Esophagus muscularis mucosa (tissue), 4 donors: ENCODE measurements at regions not wholly inside any gene's neighbourhood (a gene's known extent, or its start where the extent isn't known, plus 50 kb on each side); places are given as distances from the start of the nearest gene placed in this dataset.

Experiments used
- DNase-seq: peaks from one replicate; pipeline ENCODE4 v3.0.0-alpha.2; 2017; ENCODE audit errors: extremely low spot score
- H3K27ac ChIP-seq, 4 donors: fragments of 200-600 bp; sonication (generic); replicated peaks in 1 of 4; 1 replicate in 3 of 4; 2 replicates in 1 of 4; pipeline ENCODE4 v1.5.1; 2016 to 2019; ENCODE audit warnings: mild to moderate bottlenecking in 1 of 4
- H3K27me3 ChIP-seq, 4 donors: fragments of 200-600 bp; sonication (generic); one replicate each; pipeline versions ENCODE4 v1.5.1 to v1.6.0; 2016 to 2019
- H3K36me3 ChIP-seq, 4 donors: fragments of 200-600 bp; sonication (generic); one replicate each; pipeline ENCODE4 v1.5.1; 2016 to 2019
- H3K4me1 ChIP-seq, 4 donors: fragments of 200-600 bp; sonication (generic); one replicate each; pipeline ENCODE4 v1.5.1; 2016 to 2019
- H3K4me3 ChIP-seq, 4 donors: fragments of 200-600 bp; sonication (generic); 1 replicate in 2 of 4; 2 replicates in 2 of 4; pipeline ENCODE4 v1.5.1; 2016 to 2019; ENCODE audit warnings: mild to moderate bottlenecking in 4 of 4, moderate library complexity in 1 of 4
- H3K9me3 ChIP-seq, 4 donors: fragments of 200-600 bp; sonication (generic); 1 replicate in 3 of 4; 2 replicates in 1 of 4; pipeline ENCODE4 v1.5.1; 2016 to 2019
- EP300 ChIP-seq: sonication (generic); formaldehyde crosslinking; IDR thresholded peaks from one replicate; pipeline ENCODE4 v1.6.1; 2017; ENCODE audit warnings: antibody characterized with exemption
- POLR2A ChIP-seq: fragments of 450-650 bp; IDR thresholded peaks from one replicate; pipeline ENCODE4 v1.6.1; 2017; ENCODE audit warnings: antibody characterized with exemption, moderate library complexity, mild to moderate bottlenecking, low read depth
- POLR2AphosphoS5 ChIP-seq, 2 donors: sonication (generic); formaldehyde crosslinking; IDR thresholded peaks; one replicate each; pipeline ENCODE4 v1.6.1; 2017; ENCODE audit warnings: antibody characterized with exemption in 2 of 2
- WGBS: methylation state at CpG from one replicate; pipeline ENCODE4 v1.1.5; 2018; 5-methylcytosine and 5-hydroxymethylcytosine counted together
- intact Hi-C: fragments of 100-400 bp; cut with DNase I; formaldehyde crosslinking; loops from one replicate; pipeline ENCODE4 v1.15.1; 2023
- TF ChIP-seq, protein P1 (sequence below), 3 experiments: fragments of 200-600 bp in 2 of 3; fragments of 450-650 bp in 1 of 3; sonication (generic) in 2 of 3; IDR thresholded peaks; one replicate each; pipeline ENCODE4 v1.5.1; 2017 to 2019; ENCODE audit warnings: antibody characterized with exemption in 3 of 3, mild to moderate bottlenecking in 2 of 3, moderate library complexity in 1 of 3

DNA sequence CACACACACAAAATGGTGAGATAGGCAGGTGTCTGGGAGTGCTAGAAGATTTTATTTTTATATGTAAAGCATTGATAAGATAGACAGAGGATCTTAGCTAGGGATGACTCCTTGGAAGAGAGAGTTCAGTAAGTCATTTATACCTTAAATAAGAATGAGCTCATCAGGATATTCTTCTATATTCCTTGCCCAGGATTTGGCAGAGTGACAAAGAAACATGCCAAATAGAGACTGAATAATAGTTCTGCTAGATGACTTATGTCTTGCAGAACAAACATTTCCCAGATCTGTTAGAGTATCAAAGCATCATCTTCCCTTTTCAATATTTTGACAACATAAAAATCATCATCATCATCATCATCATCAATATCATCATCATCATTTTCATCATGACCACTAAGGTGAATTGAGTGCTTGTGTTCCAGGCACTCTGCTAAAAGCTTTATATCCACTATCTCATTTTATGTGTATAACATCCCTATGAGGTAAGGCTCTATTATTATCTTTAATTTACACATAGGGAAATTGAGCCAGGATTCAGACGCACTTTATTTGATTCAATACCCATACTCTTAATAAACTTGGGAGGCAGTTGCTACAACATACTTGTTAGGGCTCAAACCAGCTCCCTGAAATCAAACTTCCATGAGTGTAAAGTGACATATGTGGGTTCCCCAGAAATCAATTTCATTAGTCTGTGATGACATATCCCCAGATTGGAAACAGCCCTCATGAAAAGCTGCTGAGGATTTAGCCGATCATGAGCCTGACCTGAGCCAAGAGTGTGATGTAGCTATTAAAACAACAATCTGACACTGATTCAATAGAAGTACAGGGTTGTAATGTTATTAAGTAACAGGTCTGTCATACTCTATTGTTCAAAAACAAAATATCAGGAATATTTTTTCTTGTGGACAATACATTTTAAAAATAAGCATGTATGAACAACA is 176.3 kb upstream of the SEMA6A start:
- intact Hi-C loops: no loop called here
- Histone ChIP-seq H3K4me3 (no peak overlapping the region), H3K36me3 (no peaks in the 10 kb centered on the region), H3K9me3 (no peaks in the 10 kb centered on the region), H3K27me3 (no peaks in the 10 kb centered on the region), H3K27ac (no peak overlapping the region), H3K4me1 (peaks cover 0 to 15% (median 0%) of the 10 kb centered on the region in 4 donors)
- 56% methylated on average over 2 of the region's 2 CpGs for WGBS
- TF ChIP-seq POLR2A: no peak
- no peak for TF ChIP-seq EP300
- TF ChIP-seq, protein P1, sequence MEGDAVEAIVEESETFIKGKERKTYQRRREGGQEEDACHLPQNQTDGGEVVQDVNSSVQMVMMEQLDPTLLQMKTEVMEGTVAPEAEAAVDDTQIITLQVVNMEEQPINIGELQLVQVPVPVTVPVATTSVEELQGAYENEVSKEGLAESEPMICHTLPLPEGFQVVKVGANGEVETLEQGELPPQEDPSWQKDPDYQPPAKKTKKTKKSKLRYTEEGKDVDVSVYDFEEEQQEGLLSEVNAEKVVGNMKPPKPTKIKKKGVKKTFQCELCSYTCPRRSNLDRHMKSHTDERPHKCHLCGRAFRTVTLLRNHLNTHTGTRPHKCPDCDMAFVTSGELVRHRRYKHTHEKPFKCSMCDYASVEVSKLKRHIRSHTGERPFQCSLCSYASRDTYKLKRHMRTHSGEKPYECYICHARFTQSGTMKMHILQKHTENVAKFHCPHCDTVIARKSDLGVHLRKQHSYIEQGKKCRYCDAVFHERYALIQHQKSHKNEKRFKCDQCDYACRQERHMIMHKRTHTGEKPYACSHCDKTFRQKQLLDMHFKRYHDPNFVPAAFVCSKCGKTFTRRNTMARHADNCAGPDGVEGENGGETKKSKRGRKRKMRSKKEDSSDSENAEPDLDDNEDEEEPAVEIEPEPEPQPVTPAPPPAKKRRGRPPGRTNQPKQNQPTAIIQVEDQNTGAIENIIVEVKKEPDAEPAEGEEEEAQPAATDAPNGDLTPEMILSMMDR (IDR thresholded peaks at IDR 0.05): no peak
- no peak for TF ChIP-seq POLR2AphosphoS5 (IDR thresholded peaks at IDR 0.05)
- DNase-seq: no peak

DNA sequence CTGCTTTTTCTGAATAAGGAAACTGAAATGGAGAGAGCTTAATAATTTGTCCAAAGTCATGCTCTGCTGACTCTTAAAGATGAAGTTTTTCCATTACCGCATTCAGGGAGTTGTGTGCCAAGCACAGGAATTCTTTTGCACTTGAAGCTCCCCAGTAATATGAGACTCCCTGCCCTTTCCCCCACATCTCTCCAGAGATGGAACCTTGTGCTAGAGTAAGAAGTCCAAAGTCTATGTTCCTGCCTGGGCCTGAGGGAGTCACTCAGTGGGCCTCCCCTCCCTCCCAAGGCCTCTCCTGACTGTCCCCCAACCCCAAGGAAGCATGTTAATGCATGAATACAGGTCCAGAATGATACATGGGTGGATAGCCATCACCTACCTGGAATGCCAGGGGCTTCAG is 173.3 kb upstream of the SEMA6A start:
- intact Hi-C loops: no loop called here
- 84% methylated on average over 1 of the region's 1 CpG for WGBS
- DNase-seq: no peak
- Histone ChIP-seq H3K9me3 (no peaks in the 10 kb centered on the region), H3K27ac (no peak overlapping the region), H3K4me1 (peaks cover 0 to 15% (median 0%) of the 10 kb centered on the region in 4 donors), H3K36me3 (no peaks in the 10 kb centered on the region), H3K27me3 (no peaks in the 10 kb centered on the region), H3K4me3 (no peak overlapping the region)
- TF ChIP-seq EP300 (no peak), POLR2AphosphoS5 (IDR thresholded peaks at IDR 0.05) (no peak), POLR2A (no peak)
- TF ChIP-seq, protein P1 (IDR thresholded peaks at IDR 0.05): no peak

DNA sequence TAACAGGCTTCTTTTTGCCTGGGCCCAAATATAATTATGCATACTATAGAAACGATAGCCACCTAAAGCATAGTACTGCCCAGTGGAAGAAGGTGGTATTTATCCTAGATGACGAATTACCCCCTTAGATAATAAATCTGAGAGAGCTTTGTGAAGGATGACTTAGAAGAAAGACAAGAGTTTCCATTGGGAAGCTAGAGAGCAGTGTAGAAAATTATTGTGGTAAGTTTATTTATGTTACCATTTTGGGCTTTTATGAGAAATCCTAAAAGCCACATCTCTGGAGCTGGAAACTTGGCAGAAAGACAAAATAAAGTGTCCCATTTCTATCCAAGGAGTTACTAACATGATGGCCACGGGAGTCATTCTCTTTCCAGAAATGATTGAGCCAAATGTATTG is 172.0 kb upstream of the SEMA6A start:
- 80% methylated on average over 3 of the region's 3 CpGs for WGBS
- no peaks in the 10 kb centered on the region for H3K27me3 ChIP-seq
- TF ChIP-seq POLR2A (no peak), POLR2AphosphoS5 (IDR thresholded peaks at IDR 0.05) (no peak), EP300 (no peak)
- TF ChIP-seq, protein P1 (IDR thresholded peaks at IDR 0.05): no peak

DNA sequence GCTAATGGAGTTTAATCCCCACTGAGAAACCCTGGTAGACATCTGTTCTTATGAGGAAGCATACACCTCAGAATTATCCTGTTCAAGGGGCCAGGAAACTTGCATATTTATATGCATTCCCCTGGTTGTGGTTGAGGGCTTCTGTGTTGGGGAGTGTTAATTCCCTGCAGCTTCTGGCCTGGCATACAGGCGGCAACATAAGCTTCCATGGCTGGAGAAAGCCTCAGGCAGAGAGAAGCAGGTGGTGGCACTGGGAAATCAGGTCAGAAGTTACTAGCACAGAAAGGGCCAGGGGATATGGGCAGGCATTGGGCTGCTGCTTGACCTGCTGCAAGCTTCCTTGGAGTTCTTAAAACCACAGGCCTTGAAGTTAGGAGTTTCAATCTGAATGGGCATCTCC is 166.1 kb upstream of the SEMA6A start:
- intact Hi-C loops: no loop called here
- TF ChIP-seq POLR2AphosphoS5 (IDR thresholded peaks at IDR 0.05): no peak
- TF ChIP-seq EP300: no peak
- TF ChIP-seq POLR2A: no peak
- TF ChIP-seq, protein P1 (IDR thresholded peaks at IDR 0.05): no peak
- Histone ChIP-seq H3K9me3 (no peaks in the 10 kb centered on the region), H3K27me3 (no peaks in the 10 kb centered on the region), H3K4me3 (no peak overlapping the region), H3K36me3 (no peaks in the 10 kb centered on the region), H3K4me1 (peaks cover 13 to 23% (median 18%) of the 10 kb centered on the region in 4 donors), H3K27ac (no peak overlapping the region)
- DNase-seq: no peak
- 100% methylated on average over 1 of the region's 1 CpG for WGBS

More for the DNA sequence above, 172.0 kb upstream of the SEMA6A start:
- intact Hi-C loops: no loop called here
- no peak overlapping the region for H3K4me3 ChIP-seq
- H3K4me1 ChIP-seq: peaks cover 0 to 15% (median 0%) of the 10 kb centered on the region in 4 donors
- no peak overlapping the region for H3K27ac ChIP-seq
- no peaks in the 10 kb centered on the region for H3K36me3 ChIP-seq
- H3K9me3 ChIP-seq: no peaks in the 10 kb centered on the region
- no peak for DNase-seq
